HFF-Myc (cell line): ENCODE measurements at regions not wholly inside any gene's neighbourhood (a gene's known extent, or its start where the extent isn't known, plus 50 kb on each side); places are given as distances from the start of the nearest gene placed in this dataset.

Experiments used
- DNase-seq: peaks from one replicate; pipeline ENCODE4 v3.0.0-alpha.2; 2011; ENCODE audit warnings: low read depth; ENCODE audit errors: extremely low read depth
- H3K4me3 ChIP-seq: replicated peaks from 2 replicates; pipeline ENCODE4 v1.5.1; 2011; ENCODE audit warnings: low read depth, mild to moderate bottlenecking, control low read depth, low read length
- CTCF ChIP-seq: IDR thresholded peaks from 2 replicates; pipeline ENCODE4 v1.5.1; 2012; ENCODE audit warnings: mild to moderate bottlenecking, low read depth, low read length, control low read depth; ENCODE audit errors: missing control alignments

- no peak for TF ChIP-seq CTCF
- no peak overlapping the region for H3K4me3 ChIP-seq
- no peak for DNase-seq
Observed at GRCh38 chr15:31261266-31262142, 65.1 kb upstream of the KLF13 start.

GRCh38 chr15:31262143-31262530, 64.5 kb upstream of the KLF13 start:
- no peak for DNase-seq
- no peak overlapping the region for H3K4me3 ChIP-seq
- no peak for TF ChIP-seq CTCF

GRCh38 chr15:31262901-31263671, 63.5 kb upstream of the KLF13 start:
- no peak overlapping the region for H3K4me3 ChIP-seq
- TF ChIP-seq CTCF = no peak
- no peak for DNase-seq

- H3K4me3 ChIP-seq = no peak overlapping the region
- no peak for TF ChIP-seq CTCF
- no peak for DNase-seq
Observed at GRCh38 chr15:31263751-31264558, 62.7 kb upstream of the KLF13 start.

- DNase-seq = no peak
- H3K4me3 ChIP-seq = no peak overlapping the region
- no peak for TF ChIP-seq CTCF
Observed at GRCh38 chr15:31264559-31265089, 62.0 kb upstream of the KLF13 start.

- H3K4me3 ChIP-seq = no peak overlapping the region
- TF ChIP-seq CTCF = no peak
- no peak for DNase-seq
Observed at GRCh38 chr15:31265090-31265870, 61.4 kb upstream of the KLF13 start.
